Epithelial cell of esophagus (primary cell): ENCODE measurements at regions not wholly inside any gene's neighbourhood (a gene's known extent, or its start where the extent isn't known, plus 50 kb on each side); places are given as distances from the start of the nearest gene placed in this dataset.

ENCODE experiments used
- DNase-seq: peaks from one replicate; pipeline ENCODE4 v3.0.0; 2010; ENCODE audit warnings: low read depth
- H3K4me3 ChIP-seq: 2 replicates; pipeline ENCODE4 v1.5.1; 2011; ENCODE audit warnings: mild to moderate bottlenecking, low read length, control low read depth
- TF ChIP-seq, protein P1 (sequence below): IDR thresholded peaks from 2 replicates; pipeline ENCODE4 v1.5.1; 2011; ENCODE audit warnings: low read depth, mild to moderate bottlenecking, low read length, control low read depth, inconsistent platforms; ENCODE audit not compliant: insufficient read depth; ENCODE audit errors: missing control alignments

DNA sequence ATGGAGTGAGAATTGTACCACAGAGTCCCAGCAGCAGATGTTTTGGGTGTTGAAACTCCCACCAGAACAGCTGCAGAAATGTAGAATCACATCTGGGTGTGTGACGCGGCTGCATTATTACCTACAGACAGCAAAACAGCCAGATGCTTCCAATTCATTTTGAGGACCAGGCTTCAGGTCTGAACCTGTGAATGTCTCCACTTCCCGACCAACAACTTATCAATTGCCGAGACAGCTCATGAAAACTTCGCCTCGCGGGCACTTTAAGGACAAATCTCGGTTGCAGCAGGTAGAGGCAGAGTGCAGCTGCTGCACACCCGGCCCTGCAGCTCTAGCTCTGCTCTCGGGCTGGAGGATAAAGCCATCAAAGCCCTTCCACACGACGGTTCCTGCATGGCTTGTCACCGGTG is 202.0 kb downstream of the HRH4 start:
- TF ChIP-seq, protein P1, sequence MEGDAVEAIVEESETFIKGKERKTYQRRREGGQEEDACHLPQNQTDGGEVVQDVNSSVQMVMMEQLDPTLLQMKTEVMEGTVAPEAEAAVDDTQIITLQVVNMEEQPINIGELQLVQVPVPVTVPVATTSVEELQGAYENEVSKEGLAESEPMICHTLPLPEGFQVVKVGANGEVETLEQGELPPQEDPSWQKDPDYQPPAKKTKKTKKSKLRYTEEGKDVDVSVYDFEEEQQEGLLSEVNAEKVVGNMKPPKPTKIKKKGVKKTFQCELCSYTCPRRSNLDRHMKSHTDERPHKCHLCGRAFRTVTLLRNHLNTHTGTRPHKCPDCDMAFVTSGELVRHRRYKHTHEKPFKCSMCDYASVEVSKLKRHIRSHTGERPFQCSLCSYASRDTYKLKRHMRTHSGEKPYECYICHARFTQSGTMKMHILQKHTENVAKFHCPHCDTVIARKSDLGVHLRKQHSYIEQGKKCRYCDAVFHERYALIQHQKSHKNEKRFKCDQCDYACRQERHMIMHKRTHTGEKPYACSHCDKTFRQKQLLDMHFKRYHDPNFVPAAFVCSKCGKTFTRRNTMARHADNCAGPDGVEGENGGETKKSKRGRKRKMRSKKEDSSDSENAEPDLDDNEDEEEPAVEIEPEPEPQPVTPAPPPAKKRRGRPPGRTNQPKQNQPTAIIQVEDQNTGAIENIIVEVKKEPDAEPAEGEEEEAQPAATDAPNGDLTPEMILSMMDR, result no peak
- DNase-seq, result no peak
- no peak overlapping the region for H3K4me3 ChIP-seq

- no peak overlapping the region for H3K4me3 ChIP-seq
- TF ChIP-seq, protein P1, result no peak
- DNase-seq, result no peak
Observed at GRCh38 chr18:24663026-24663425, 202.6 kb downstream of the HRH4 start.

- no peak for DNase-seq
- TF ChIP-seq, protein P1, result no peak
Observed at GRCh38 chr18:24669015-24669414, 208.6 kb downstream of the HRH4 start.

GRCh38 chr18:24669502-24669901 is 209.1 kb downstream of the HRH4 start:
- DNase-seq, result no peak
- no peak overlapping the region for H3K4me3 ChIP-seq

More at GRCh38 chr18:24669015-24669414, 208.6 kb downstream of the HRH4 start:
- no peak overlapping the region for H3K4me3 ChIP-seq

DNA sequence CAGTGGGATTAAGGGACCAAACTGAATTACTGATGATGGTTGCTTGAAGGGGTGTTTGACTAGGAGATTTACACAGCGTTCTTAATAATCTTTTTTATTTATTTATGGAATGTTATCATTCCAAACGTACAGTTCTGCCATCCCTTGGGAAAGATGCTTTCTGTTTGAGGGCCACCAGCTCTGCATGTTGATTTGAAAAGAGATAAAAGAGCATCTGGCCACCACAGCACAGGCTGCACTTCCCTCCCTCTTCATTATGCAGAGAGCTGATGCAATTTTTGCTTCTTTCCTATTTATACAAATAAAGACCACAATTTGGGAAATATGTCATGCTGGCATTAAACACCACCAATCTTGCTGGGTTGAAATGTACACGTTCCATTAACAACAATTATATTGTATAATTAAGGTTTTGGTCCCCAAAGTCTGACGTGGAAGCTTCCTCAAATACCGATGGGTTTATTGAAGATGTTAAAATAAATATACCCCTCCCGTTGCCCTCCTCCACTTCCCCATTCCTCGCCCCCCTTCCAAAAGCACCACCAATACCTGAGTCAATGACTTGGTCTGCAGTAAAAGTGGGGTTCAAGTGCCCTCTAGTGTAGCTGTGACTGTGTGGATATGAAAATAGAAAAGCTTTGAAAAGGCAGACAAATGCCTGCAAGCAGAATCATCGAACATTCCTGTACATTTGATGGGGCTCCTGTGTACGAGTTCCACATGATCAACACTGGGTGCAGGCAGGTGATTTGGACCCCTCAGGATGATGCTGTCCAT is 211.9 kb downstream of the HRH4 start:
- DNase-seq, result no peak
- H3K4me3 ChIP-seq, result no peak overlapping the region
- TF ChIP-seq, protein P1, result no peak

More at GRCh38 chr18:24669502-24669901, 209.1 kb downstream of the HRH4 start:
- TF ChIP-seq, protein P1, result no peak

DNA sequence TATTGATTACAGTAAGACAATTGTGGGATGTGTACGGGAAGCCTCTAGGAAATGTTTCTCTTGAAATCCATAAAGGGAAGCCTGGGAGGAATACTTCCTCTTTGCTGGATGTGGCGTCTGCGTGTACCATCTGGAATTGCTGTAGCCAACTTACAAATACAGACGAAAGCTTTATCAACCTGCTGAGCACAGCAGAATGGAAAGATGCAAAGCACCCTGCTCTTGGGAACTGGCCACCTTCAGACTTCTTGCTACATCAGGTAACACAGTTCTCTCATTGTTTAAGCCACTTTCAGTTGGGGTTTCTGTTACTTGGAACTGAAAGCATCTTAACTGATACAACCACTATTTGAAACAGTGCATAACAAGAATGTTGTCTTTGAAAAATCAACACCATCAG is 213.8 kb downstream of the HRH4 start:
- TF ChIP-seq, protein P1, result no peak
- H3K4me3 ChIP-seq, result no peak overlapping the region
- no peak for DNase-seq

DNA sequence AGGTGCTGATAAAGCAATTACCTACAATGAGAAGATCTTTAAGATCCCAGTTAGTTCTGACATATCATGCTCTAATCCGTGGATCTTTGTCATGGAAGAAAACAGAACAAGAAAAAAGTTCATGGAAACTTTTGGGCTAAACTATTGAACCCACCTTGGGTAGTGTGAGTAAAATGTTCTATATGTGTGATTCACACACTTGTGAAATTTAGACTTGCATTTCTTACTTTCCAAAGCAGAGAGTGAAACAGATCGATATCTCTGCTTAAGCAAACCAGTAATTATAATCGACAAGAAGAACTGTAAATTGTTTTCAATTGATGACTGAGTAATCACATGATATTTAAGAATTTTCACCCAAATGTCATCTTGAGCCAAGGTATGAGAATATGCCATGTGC is 214.2 kb downstream of the HRH4 start:
- no peak overlapping the region for H3K4me3 ChIP-seq
- no peak for DNase-seq
- TF ChIP-seq, protein P1, result no peak
